ENCODE measurements at regions not wholly inside any gene's neighbourhood (a gene's known extent, or its start where the extent isn't known, plus 50 kb on each side); places are given as distances from the start of the nearest gene placed in this dataset.

GRCh38 chr20:11155156-11155756 is 481.5 kb upstream of the JAG1 start:
- ATAC-seq (no peak), DNase-seq (no peak)
- H3K4me1 ChIP-seq: peaks cover 3 to 46% (median 15%) of the 10 kb centered on the region in 9 donors
- peak overlapping the region in 4 of 10 donors; percentile 2 to 57 (median 20) for H3K27ac ChIP-seq
- 69 to 77% methylated on average over 1 of the region's 1 CpG for WGBS, 2 donors
- H3K27me3 ChIP-seq: no peaks in the 10 kb centered on the region
- no peak overlapping the region for H3K4me3 ChIP-seq
- no peak for TF ChIP-seq CTCF (IDR thresholded peaks at IDR 0.05)
- H3K9me3 ChIP-seq: peaks cover 0 to 3% (median 0%) of the 10 kb centered on the region in 11 donors
- intact Hi-C loops (cut with DNase I): no loop called here
- no peaks in the 10 kb centered on the region for H3K36me3 ChIP-seq

- ATAC-seq (no peak), DNase-seq (no peak)
- no peak overlapping the region for H3K4me3 ChIP-seq
- peak overlapping the region in 1 of 10 donors; percentile 8 for H3K27ac ChIP-seq
- no peak for TF ChIP-seq CTCF (IDR thresholded peaks at IDR 0.05)
- WGBS, 2 donors: 97 to 99% methylated on average over 3 of the region's 3 CpGs
- no peaks in the 10 kb centered on the region for H3K36me3 ChIP-seq
- peaks cover 3 to 54% (median 17%) of the 10 kb centered on the region in 9 donors for H3K4me1 ChIP-seq
- intact Hi-C loops (cut with DNase I): no loop called here
- H3K9me3 ChIP-seq: no peaks in the 10 kb centered on the region
- no peaks in the 10 kb centered on the region for H3K27me3 ChIP-seq
Measured at GRCh38 chr20:11156922-11157321, 483.1 kb upstream of the JAG1 start.

- Histone ChIP-seq H3K9me3 (no peaks in the 10 kb centered on the region), H3K27ac (peak overlapping the region in 6 of 10 donors; percentile 14 to 72 (median 50)), H3K4me3 (no peak overlapping the region), H3K4me1 (peaks cover 3 to 54% (median 17%) of the 10 kb centered on the region in 9 donors), H3K27me3 (no peaks in the 10 kb centered on the region), H3K36me3 (no peaks in the 10 kb centered on the region)
- ATAC-seq: peak in 3 of 8 donors; percentile 37 to 56 (median 44)
- WGBS, 2 donors: 53 to 67% methylated on average over 2 of the region's 2 CpGs
- intact Hi-C loops (cut with DNase I): no loop called here
- no peak for DNase-seq
- no peak for TF ChIP-seq CTCF (IDR thresholded peaks at IDR 0.05)
Measured at GRCh38 chr20:11158146-11158545, 484.3 kb upstream of the JAG1 start.

GRCh38 chr20:11158589-11158988 is 484.8 kb upstream of the JAG1 start:
- H3K27ac ChIP-seq: peak overlapping the region in 8 of 10 donors; percentile 2 to 72 (median 38)
- peaks cover 3 to 54% (median 17%) of the 10 kb centered on the region in 9 donors for H3K4me1 ChIP-seq
- ATAC-seq: no peak
- no peak for TF ChIP-seq CTCF (IDR thresholded peaks at IDR 0.05)
- no peaks in the 10 kb centered on the region for H3K27me3 ChIP-seq
- no peak for DNase-seq
- H3K4me3 ChIP-seq: no peak overlapping the region
- H3K36me3 ChIP-seq: no peaks in the 10 kb centered on the region
- intact Hi-C loops (cut with DNase I): no loop called here
- H3K9me3 ChIP-seq: no peaks in the 10 kb centered on the region
- WGBS, 2 donors: 73 to 80% methylated on average over 2 of the region's 2 CpGs
